Body of pancreas (tissue), 4 donors: ENCODE measurements at regions not wholly inside any gene's neighbourhood (a gene's known extent, or its start where the extent isn't known, plus 50 kb on each side); places are given as distances from the start of the nearest gene placed in this dataset.

Experiments
- POLR2A ChIP-seq, 3 donors: fragments of 450-650 bp; IDR thresholded peaks; one replicate each; pipeline ENCODE4 v1.6.1; 2016; ENCODE audit warnings: antibody characterized with exemption in 3 of 3, mild to moderate bottlenecking in 2 of 3
- TF ChIP-seq, protein P1 (sequence below), 7 experiments: fragments of 450-650 bp in 4 of 7; fragments of 200-600 bp in 3 of 7; sonication (generic) in 3 of 7; IDR thresholded peaks; one replicate each; pipeline ENCODE4 v1.5.1; 2016 to 2019; ENCODE audit warnings: antibody characterized with exemption in 7 of 7

DNA sequence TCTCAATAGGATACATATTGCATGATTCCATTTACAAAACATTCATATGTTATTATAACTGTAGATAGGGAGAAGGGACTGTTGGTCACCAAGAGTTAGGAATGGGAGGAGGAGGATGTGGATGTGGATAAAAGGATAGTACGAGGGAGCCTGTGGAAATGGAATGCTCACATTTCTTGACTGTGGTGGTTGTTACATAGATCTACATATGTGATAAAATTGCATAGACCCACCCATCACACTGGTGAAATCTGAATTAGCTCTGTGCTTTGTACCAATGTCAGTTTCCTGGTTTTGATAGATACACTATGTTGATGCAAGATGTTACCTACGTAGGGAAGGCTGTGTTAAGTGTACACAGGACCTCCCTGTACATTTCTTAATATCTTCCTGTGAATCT is 233.5 kb upstream of the MTPN start:
- TF ChIP-seq, protein P1, sequence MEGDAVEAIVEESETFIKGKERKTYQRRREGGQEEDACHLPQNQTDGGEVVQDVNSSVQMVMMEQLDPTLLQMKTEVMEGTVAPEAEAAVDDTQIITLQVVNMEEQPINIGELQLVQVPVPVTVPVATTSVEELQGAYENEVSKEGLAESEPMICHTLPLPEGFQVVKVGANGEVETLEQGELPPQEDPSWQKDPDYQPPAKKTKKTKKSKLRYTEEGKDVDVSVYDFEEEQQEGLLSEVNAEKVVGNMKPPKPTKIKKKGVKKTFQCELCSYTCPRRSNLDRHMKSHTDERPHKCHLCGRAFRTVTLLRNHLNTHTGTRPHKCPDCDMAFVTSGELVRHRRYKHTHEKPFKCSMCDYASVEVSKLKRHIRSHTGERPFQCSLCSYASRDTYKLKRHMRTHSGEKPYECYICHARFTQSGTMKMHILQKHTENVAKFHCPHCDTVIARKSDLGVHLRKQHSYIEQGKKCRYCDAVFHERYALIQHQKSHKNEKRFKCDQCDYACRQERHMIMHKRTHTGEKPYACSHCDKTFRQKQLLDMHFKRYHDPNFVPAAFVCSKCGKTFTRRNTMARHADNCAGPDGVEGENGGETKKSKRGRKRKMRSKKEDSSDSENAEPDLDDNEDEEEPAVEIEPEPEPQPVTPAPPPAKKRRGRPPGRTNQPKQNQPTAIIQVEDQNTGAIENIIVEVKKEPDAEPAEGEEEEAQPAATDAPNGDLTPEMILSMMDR (IDR thresholded peaks at IDR 0.05), result no peak
- no peak for TF ChIP-seq POLR2A (IDR thresholded peaks at IDR 0.05)
